Erythroblast (primary cell): ENCODE measurements at regions not wholly inside any gene's neighbourhood (a gene's known extent, or its start where the extent isn't known, plus 50 kb on each side); places are given as distances from the start of the nearest gene placed in this dataset.

Experiments
- GATA1 ChIP-seq: IDR thresholded peaks from 2 replicates; pipeline ENCODE4 v1.6.1; 2011; ENCODE audit warnings: low read depth, mild to moderate bottlenecking, control low read depth, low read length, moderate library complexity
- POLR2A ChIP-seq: IDR thresholded peaks from 2 replicates; pipeline ENCODE4 v1.6.1; 2011; ENCODE audit warnings: mild to moderate bottlenecking, low read length

DNA sequence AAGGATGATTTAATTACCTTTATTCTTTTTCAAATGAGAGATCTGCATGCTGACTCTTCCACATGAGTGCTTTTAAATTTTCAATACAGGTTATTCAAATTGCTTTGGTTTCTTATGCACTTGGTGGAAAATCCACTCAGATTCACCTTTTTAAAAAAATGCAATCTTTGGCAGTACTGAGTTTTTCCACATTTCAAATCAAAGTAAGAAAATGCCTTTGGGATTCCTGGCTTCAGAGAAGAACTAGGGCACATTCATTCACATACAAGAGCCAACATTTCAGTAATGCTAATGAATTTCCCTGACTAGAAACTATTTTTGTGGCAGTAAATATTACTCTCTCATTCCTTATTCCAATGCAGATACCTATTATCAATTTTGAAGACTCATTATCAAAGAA is 342.2 kb downstream of the ETNK1 start:
- TF ChIP-seq POLR2A (no peak), GATA1 (no peak)
